ENCODE measurements at regions not wholly inside any gene's neighbourhood (a gene's known extent, or its start where the extent isn't known, plus 50 kb on each side); places are given as distances from the start of the nearest gene placed in this dataset.
"Not testable (repeated sequence)": the region's sequence is repeated elsewhere in the genome, so short reads cannot be mapped to it uniquely, and the experiment has no call there.

- POLR2A ChIA-PET: no interaction called here
- CTCF ChIA-PET: no interaction called here
- TF ChIP-seq, protein P1, sequence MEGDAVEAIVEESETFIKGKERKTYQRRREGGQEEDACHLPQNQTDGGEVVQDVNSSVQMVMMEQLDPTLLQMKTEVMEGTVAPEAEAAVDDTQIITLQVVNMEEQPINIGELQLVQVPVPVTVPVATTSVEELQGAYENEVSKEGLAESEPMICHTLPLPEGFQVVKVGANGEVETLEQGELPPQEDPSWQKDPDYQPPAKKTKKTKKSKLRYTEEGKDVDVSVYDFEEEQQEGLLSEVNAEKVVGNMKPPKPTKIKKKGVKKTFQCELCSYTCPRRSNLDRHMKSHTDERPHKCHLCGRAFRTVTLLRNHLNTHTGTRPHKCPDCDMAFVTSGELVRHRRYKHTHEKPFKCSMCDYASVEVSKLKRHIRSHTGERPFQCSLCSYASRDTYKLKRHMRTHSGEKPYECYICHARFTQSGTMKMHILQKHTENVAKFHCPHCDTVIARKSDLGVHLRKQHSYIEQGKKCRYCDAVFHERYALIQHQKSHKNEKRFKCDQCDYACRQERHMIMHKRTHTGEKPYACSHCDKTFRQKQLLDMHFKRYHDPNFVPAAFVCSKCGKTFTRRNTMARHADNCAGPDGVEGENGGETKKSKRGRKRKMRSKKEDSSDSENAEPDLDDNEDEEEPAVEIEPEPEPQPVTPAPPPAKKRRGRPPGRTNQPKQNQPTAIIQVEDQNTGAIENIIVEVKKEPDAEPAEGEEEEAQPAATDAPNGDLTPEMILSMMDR (IDR thresholded peaks at IDR 0.05; ENCODE audit: insufficient read depth, low read length, missing control alignments): no peak
- no peak overlapping the region for H3K4me3 ChIP-seq (ENCODE audit: low read depth, low read length)
- DNase-seq (ENCODE audit: low read depth, low spot score): no peak
Measured at GRCh38 chr21:27548486-27548885, 581.6 kb upstream of the ADAMTS5 start.

DNA sequence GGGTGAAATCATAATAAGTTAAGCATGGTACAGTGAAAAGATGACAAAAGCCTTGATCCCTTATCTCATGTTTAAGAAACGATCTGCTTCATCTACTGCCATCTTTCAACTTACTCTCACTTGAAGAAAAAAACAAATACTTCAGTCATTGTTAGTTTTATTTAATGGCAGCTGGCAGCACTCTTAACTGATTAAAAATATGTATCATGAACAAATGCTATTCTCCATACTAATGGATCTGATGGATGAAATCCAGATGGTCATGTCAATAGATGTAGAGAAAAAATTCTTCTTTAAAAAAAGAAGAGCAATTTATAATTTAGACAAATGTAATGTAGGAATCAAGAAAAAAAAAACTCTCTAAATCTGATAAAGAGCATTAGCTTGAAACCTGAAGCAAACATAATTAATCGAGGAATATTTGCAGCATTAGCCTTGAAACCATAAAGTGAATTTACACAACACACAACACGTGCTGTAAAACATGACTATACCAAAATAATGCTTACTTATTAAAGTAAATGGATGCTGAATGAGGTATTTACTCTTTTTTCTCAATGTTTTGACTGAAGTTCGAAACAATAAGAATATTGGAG, 579.0 kb upstream of the ADAMTS5 start:
- no peak for DNase-seq (ENCODE audit: low read depth, low spot score)
- POLR2A ChIA-PET: no interaction called here
- TF ChIP-seq, protein P1 (IDR thresholded peaks at IDR 0.05; ENCODE audit: insufficient read depth, low read length, missing control alignments): no peak
- H3K4me3 ChIP-seq (ENCODE audit: low read depth, low read length): no peak overlapping the region
- CTCF ChIA-PET: interaction anchor here (0.9 to 2.3 kb wide), 2 partner anchors 12 to 20 kb away, joined by 4 to 9 read pairs; no protein-coding TSS in a partner anchor

DNA sequence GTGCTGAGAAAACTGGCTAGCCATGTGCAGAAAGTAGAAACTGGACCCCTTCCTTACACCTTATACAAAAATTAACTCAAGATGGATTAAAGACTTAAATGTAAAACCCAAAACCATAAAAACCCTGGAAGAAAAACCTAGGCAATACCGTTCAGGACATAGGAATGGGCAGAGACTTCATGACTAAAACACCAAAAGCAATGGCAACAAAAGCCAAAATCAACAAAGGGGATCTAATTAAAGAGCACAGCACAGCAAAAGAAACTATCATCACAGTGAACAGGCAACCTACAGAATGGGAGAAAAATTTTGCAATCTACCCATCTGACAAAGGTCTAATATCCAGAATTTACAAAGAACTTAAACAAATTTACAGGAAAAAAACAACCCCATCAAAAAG, 575.2 kb upstream of the ADAMTS5 start:
- H3K4me3 ChIP-seq (ENCODE audit: low read depth, low read length); POLR2A ChIA-PET; DNase-seq (ENCODE audit: low read depth, low spot score); CTCF ChIA-PET: not testable (repeated sequence)

GRCh38 chr21:27536319-27536718, 569.4 kb upstream of the ADAMTS5 start:
- H3K4me3 ChIP-seq (ENCODE audit: low read depth, low read length): no peak overlapping the region
- TF ChIP-seq, protein P1 (IDR thresholded peaks at IDR 0.05; ENCODE audit: insufficient read depth, low read length, missing control alignments): no peak
- no peak for DNase-seq (ENCODE audit: low read depth, low spot score)
- ChIA-PET POLR2A (no interaction called here), CTCF (no interaction called here)

DNA sequence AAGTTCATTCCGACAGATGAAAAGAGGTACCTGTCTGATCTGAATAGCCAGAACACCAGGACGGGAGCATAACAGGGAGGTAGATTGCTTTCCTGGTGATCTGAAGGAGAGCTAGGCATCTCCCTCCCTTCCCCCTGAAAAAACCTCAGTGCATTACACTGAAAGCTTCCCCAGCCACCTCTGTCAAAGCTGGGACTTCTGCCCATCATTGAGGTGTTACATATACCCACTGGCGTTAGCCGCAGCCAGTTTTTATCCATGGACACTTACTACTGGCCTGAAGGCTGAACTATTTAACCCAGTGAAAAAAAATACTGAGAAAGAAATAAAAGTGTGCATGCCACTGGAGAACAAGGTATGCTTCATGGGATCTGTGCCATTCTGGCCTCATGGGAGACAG, 568.3 kb upstream of the ADAMTS5 start:
- ChIA-PET CTCF (no interaction called here), POLR2A (no interaction called here)
- TF ChIP-seq, protein P1 (IDR thresholded peaks at IDR 0.05; ENCODE audit: insufficient read depth, low read length, missing control alignments): no peak
- no peak for DNase-seq (ENCODE audit: low read depth, low spot score)
- H3K4me3 ChIP-seq (ENCODE audit: low read depth, low read length): no peak overlapping the region

GRCh38 chr21:27534206-27534605, 567.3 kb upstream of the ADAMTS5 start:
- H3K4me3 ChIP-seq (ENCODE audit: low read depth, low read length): no peak overlapping the region
- TF ChIP-seq, protein P1 (IDR thresholded peaks at IDR 0.05; ENCODE audit: insufficient read depth, low read length, missing control alignments): no peak
- POLR2A ChIA-PET: no interaction called here
- DNase-seq (ENCODE audit: low read depth, low spot score): no peak
- CTCF ChIA-PET: interaction anchor here (0.7 to 1.5 kb wide), 4 partner anchors 11 to 61 kb away, joined by 3 to 4 read pairs (median 3); no protein-coding TSS in a partner anchor

GRCh38 chr21:27532076-27532475, 565.2 kb upstream of the ADAMTS5 start:
- H3K4me3 ChIP-seq (ENCODE audit: low read depth, low read length): no peak overlapping the region
- POLR2A ChIA-PET: no interaction called here
- CTCF ChIA-PET: interaction anchor here (2.1 kb wide), 1 partner anchor 33 kb away, joined by 5 read pairs; no protein-coding TSS in a partner anchor
- TF ChIP-seq, protein P1 (IDR thresholded peaks at IDR 0.05; ENCODE audit: insufficient read depth, low read length, missing control alignments): no peak
- DNase-seq (ENCODE audit: low read depth, low spot score): no peak

Measured in AG04449 (cell line).